HUDEP-2 (cell line): ENCODE measurements at regions not wholly inside any gene's neighbourhood (a gene's known extent, or its start where the extent isn't known, plus 50 kb on each side); places are given as distances from the start of the nearest gene placed in this dataset.
"Not testable (repeated sequence)": the region's sequence is repeated elsewhere in the genome, so short reads cannot be mapped to it uniquely, and the experiment has no call there.

ENCODE experiments used
- DNase-seq, 76 experiments: peaks; one replicate each; lab custom pipeline; 2025; ENCODE audit not compliant: unreplicated experiment in 76 of 76; lab: John Stamatoyannopoulos, UW

DNA sequence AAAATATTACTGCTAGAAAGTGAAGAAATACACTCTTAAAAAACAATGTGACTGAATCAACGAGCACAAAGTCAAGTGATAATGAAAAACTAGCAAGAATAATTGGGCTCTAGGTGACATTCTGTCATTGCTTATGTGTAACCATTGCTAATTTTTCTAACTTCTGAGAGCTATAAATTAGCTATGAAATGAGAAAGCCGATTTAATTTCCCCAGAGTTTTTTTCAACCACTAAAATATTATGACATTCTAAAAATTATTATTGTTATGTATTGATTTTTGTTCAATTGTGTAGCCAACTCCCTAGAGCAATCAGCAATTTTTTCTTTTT, 458.6 kb upstream of the ATXN8OS start:
- DNase-seq, result no peak

DNA sequence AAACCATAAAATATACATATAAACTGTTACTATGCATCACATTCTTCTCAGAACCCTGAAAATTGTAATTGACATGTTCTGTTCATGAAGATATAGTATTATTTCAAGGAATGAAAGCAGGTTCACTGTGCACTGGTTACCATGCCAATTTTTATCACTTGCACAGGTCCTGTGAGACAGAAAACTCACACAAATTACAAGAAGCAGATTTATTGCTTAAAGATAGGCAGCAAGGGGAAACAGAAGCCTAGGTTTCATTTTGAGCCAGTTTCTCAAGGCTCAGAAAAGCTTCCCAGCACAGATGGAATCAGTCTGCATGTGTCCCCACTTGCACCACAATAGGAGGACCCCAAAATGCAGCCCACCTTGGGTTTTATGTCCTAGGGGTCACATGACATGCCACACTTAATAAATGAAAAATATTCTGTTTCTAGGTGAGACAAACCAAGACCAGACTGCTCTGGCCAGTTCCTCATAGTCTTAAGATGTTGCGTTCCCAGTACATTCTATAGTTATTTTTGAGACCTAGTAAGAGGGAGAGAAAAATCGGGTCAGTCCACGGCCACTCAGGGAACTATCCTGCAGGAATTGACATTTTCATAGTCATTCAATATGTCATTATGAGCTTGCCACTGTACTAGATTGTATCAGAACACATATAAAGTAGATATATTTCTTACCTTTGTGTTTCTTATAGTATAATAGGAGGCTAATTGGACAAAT, 459.1 kb upstream of the ATXN8OS start:
- DNase-seq, result no peak

DNA sequence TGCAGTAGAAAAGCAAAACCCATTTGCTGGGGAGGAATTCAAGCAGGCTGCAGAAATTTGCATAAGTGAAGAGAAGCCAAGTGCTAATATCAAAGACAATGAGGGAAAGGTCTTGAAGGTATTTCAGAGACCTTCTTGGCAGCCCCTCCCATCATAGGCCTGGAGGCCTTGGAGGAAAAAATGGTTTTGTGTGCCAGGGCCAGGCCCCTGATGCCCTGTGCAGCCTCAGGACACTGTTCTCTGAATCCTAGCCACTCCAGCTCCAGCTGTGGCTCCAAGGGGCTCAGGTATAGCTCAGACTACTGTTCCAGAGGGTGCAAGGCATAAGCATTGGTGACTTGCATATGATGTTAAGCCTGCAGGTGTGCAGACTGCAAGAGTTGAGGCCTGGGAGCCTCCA, 463.2 kb upstream of the ATXN8OS start:
- no peak for DNase-seq

DNA sequence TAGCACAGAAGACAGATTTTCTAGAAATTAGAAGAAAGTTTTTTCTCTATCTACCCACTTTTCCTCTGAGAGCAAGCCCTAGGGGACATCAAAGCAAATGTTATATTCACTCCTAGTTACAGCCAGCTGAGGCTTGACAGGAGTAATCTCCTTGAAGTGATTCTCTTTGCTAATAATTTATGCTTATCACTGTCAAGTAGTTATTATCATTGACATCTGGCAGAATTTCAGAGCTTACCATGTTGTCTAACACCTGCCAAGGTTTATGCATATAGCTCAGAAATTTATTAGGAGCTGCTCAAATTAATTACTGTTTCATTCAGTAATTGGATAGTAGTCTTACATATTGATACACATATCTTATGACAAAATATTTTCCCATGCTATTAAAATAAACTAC, 465.9 kb upstream of the ATXN8OS start:
- no peak for DNase-seq

DNA sequence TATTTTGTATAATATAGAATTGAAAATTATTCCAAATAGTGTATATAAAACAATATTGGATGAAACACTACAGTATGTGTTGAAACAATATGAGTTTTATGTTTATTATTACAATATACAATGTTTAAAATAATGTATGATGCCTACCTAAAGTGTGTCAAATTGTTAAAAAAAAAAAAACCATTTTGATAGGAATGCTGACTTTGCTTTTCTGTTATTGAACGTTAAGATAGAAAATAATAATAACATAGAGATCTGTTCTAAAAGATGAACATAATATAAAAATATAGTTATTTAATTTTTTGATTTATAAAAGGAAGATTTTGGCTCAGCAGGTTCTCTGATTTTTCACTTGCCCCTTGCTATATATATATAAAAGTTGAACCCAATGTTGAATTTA, 474.6 kb upstream of the ATXN8OS start:
- no peak for DNase-seq

DNA sequence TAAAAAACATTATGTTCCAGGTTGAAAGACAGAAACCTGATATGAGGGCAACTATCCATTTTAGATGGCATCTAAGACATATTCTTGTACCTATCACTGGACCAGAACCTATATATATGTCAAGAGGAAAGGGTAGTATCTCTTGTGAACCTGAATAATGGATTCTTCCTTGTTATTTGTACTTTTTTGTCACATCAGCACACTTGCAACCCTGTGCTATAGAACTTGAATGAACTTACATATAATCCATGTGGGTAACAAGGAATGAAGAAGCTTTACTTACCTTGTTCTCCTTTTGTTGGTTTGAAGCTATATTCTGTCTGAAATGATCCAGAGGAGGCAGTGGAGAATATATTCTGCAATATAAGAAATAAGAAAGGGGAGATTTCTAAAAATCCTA, 483.7 kb upstream of the ATXN8OS start:
- DNase-seq, result no peak

DNA sequence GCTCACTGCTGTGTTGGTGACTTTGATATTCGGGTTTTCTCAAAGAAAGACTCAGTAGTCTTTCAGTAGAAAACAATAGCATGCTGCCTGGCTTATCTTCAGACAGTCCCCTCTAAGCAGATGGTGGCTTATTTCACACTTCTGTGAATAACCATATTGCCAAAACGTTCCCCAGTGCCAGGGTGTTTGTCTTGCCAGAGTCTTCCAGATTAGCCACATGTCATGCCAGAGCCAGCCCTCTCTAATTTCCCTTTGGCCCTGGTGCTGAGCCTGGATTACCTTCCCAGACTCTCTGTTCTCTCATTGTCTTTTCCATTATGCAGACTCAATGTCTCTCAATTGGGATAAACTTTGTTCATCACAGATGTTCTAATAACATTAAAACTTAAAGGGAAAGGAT, 488.0 kb upstream of the ATXN8OS start:
- no peak for DNase-seq

DNA sequence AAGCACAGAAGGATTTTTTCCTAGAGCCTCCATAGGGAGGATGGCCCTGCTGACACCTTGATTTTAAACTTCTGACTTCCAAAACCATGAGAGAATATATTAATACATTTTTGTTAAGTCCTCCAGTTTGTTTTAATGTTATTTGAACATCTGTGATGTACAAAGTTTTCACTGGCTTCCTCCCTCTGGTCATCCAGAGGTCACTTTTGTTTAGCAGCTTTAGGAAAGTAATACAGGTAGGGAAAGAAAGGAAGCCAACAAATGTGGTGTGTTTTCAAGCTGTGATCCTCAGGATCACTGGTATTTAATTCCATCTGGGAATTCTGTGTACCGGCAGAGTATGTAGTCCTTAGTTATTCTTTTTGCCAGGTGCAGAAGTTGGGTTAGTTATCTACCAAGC, 488.8 kb upstream of the ATXN8OS start:
- DNase-seq, result no peak

DNA sequence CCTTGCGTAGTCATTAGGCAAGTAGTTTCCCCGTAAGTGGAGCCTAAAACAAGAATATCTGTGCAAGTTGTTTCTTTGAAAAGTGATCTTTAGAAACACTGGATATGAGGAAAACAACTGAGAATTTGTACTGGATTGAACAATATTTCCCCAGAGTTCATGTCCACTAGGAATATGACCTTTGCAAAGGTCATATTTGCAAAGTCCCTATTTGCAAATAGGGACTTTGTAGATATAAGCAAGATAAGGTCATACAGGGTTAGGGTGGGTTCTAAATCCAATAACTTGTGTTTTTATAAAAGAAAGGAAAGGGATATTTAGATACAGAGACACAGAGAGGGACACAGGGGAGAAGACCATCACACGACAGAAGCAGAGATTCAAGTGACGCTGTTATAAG, 489.2 kb upstream of the ATXN8OS start:
- no peak for DNase-seq

DNA sequence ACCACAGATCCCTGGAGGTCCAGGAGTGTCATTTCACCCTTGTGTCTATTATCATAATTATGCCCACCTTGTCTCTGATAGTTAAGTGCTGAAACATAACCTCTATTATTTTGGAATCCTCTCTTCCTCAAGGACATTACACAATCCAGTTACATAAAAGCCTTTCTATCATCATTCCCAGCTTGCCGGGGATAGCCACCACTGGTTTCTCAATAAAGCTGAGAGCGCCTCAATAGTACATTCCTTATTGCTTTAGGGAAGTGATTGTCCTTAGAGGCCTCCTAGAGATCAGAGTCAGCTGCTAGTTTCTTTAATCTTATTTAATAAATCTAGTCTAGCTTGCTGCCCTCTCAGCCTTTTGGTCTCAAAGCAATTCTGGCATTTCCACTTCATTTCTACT, 490.0 kb upstream of the ATXN8OS start:
- DNase-seq, result no peak

DNA sequence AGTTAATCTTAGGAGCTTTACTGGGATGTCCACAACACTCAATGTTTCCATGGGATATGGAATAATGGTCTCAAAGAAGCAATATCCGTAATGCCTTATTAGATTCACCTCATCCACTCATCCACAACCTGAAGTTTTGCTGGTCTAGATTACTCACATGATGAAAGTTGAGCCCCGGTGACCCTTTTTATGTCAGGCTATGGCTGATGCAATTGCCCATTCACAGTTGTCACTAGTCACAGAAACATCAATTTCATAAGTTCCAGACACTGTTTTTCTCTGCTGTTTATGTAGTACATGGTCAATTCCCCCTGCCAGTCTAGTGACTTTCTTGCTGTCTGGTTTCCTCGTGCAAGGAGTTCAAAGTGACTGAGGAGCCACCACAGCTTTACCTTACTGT, 491.2 kb upstream of the ATXN8OS start:
- no peak for DNase-seq

DNA sequence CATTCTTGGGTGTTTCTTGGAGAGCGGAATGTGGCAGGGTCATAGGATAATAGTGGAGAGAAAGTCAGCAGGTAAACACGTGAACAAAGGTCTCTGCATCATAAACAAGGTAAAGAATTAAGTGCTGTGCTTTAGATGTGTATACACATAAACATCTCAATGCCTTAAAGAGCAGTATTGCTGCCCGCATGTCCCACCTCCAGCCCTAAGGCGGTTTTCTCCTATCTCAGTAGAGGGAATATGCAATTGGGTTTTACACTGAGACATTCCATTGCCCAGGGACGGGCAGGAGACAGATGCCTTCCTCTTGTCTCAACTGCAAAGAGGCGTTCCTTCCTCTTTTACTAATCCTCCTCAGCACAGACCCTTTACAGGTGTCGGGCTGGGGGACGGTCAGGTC, 492.6 kb upstream of the ATXN8OS start:
- DNase-seq, result not testable (repeated sequence)

DNA sequence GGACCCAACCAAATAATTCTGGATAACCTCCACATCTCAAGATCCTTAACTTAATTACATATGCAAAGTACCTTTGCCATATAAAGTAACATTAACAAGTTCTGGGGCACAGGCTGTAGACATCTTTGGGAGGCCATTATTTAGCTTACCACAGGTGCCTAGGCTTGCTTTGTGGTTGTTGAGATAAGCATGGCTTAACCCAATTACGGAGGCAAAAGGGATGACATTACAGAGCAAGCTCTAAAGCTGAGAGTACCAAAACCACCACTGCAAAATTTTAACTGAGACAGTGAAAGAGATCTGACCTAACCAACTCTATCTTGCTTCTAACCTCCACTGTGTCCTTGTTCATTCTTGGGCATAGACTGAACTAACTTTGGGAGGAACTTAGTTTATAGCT, 502.9 kb upstream of the ATXN8OS start:
- DNase-seq, result no peak

DNA sequence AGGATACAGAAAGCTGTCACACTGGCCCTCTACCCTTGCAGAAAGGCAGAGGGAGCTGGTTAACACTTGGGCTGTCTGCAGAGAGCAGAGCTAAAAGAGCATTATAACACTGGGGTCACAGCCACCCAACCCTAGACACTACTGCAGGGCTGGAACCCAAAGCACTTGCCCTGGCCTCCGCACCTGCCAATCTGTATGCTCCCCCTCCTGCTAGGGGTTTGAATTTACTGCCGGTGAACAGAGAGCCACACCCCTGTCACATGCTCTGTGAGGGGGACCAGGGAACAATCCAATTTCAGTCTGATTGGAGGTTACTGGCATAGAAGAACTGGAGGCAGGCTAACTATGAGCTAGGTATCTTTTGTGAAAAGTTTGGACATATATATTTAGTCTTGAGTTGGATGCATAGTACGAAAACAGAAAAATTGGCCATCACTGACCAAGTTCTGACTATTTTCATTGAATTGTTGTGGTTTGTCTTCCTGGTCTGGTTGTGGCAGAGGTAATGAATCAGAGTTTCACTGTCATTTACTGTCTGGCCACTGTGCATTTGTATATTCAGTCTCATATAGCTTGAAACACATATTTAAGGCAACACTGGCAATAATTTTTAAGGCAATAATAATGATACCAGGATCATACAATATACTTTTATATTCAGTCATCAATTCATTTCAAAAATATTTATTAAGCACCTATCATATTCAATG, 504.3 kb upstream of the ATXN8OS start:
- no peak for DNase-seq

DNA sequence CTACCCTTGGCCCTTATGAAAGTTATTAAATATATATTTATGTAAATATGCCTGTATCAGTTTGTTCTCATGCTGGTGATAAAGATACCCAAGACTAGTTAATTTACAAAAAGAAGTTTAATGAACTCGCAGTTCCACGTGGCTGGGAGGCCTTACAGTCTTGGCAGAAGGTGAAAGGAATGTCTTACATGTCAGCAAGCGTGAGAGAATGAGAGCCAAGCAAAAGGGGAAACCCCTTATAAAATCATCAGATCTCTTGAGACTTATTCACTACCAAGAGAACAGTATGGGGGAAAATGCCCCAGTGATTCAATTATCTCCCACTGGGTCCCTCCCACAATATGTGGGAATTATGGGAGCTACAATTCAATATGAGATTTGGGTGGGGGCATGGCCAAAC, 506.0 kb upstream of the ATXN8OS start:
- DNase-seq, result no peak

DNA sequence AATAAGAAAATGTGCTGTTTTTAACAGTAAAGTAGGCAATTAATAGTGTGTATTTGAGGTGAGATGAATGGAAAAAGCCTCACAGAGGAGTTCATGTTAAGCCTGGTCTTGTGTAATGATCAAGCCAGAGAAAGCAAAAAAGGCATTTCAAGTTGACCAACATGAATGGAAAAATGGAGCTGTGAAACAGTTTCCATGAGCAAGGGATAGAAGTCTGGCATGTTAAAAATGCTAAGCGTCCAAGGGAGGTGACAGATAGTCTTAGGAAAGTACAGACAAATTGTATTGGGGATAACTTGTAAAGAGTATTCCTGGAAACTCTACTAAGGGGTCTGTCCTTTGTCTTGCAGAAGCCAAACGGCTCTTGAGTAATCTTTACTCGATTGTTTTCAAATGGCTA, 506.8 kb upstream of the ATXN8OS start:
- DNase-seq, result no peak

DNA sequence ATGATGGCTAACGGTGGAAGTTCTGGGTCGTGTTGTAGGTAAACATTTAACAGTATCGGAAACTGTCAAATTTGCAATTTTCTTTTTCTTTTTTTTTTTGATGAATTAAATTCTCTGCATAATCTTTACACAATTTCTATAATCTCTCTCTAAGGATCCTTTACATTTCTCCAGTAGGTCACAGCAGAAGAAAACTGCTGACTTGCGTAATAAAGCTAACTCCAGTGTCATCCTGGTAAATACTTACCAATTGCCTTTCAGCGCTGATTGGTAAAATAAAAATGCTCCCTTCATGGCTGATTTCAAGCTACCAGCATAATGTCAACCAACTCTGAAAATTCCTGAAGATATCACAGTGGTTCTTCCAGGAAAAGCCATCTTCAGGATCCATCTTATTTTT, 510.5 kb upstream of the ATXN8OS start:
- no peak for DNase-seq

DNA sequence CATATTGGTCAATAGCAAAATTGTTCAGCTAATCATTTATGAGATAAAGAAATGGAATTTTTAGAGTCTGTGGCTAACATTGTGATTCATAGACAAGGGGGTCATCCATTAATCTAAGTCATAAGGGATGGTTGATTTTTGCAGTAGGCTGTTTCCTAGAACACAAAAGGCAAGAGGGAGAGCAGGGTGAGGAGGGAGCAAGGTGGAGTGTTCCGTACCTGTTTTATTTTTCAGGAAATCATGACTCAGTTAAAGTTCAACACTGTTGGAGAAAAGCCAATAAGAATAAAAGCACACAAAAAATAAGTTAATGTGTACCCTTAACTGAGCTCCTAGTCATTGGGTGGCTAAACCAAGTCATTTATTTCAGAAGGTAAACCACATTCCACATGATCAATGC, 512.4 kb upstream of the ATXN8OS start:
- DNase-seq, result no peak

DNA sequence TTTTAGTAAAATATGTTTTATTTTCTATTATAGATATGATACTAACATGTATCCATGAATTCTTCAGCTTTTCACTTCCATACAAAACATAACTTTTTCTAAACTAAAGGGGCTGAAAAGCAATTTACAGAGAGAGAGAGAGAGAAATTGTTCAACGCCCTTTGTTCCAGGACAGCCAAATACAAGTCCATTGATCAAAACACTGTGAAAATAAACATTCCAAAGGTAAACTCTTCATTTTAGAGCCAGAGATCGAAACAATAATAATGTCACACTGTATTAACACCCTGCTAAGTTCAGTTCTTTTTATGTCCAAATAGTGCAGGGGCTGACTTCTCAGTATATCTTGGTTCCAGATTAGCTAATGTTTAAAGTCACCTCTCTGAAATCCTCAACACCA, 516.2 kb upstream of the ATXN8OS start:
- DNase-seq, result no peak

DNA sequence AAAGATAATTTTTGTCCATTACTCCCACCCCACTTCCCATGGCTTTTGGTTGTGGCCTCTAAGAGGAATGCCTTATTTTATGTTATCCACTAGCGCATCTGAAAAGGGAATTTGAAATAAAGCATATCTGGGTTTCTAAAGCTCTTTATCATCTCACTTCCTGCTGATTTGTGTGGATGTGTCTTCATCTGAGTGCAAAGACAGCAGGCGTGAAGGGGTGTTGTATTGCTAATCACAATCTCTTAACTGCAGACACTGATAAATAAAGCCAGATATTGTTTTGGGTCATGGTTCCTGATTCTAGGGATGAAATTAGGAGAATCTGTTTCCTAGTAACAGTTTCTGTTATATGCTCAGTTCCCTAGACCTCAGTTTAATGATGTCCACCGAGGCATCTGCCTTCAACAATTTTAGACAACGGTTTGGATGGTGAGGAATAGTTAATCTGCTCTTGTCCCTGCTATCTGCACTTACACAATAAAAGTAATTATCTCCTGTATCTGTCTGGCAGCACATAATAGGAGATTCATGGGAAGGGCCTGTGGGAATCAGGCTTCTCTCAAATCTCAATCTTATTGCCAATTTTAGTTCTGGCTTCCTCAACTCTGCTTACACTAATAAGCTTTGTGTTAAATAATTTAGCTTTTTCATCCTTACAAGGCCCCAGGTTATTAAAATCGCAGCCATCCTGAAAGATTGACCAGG, 517.9 kb upstream of the ATXN8OS start:
- DNase-seq, result no peak

DNA sequence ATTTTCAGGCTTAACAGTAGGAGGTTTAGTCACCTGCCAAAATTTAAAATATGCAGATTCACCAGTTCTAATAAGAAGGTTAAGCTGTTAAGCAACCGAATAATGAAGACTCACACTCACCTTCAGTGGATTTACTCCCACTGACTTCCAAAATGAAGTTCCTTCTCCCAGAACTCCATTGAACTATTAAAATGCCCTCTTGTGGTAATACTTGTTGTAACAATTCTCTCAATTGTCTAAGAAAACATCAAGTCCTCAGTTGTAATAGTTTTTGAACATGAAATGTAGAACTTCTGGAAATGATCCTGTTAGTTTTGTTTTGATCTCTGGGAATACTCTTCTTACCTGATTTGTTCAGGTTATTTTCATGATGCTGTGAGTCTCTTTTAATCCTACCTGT, 522.0 kb upstream of the ATXN8OS start:
- DNase-seq, result no peak

DNA sequence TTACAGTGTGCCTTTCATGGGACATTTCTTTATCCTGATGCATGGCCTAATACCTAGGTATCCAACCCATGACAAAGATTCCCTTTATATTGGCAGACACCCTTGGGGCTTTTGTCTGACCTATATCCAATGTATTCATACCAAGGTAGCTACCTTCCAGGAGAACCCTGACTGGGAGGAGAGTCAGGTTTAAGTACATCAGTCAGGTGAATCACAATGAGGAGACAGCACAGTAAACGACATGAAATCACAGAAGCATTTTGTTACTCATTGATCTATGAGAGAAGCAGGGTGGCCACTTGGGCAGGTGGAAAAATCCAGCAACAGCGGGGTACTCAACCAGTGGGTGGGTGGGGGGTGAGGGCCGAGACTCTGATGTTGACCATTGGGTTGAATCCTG, 527.4 kb upstream of the ATXN8OS start:
- DNase-seq, result no peak
